Fibroblast of mammary gland (primary cell): ENCODE measurements at regions not wholly inside any gene's neighbourhood (a gene's known extent, or its start where the extent isn't known, plus 50 kb on each side); places are given as distances from the start of the nearest gene placed in this dataset.

Experiments used
- DNase-seq: peaks from one replicate; pipeline ENCODE4 v3.0.0-alpha.2; 2010; ENCODE audit warnings: low read depth
- H3K4me3 ChIP-seq: 2 replicates; pipeline ENCODE4 v1.5.1; 2011; ENCODE audit warnings: low read depth, mild to moderate bottlenecking, low read length, moderate library complexity; ENCODE audit not compliant: control insufficient read depth
- TF ChIP-seq, protein P1 (sequence below): conservative IDR thresholded peaks from 2 replicates; pipeline ENCODE4 v1.5.1; 2011; ENCODE audit warnings: low read depth, low read length, inconsistent platforms; ENCODE audit not compliant: control insufficient read depth, insufficient read depth

DNA sequence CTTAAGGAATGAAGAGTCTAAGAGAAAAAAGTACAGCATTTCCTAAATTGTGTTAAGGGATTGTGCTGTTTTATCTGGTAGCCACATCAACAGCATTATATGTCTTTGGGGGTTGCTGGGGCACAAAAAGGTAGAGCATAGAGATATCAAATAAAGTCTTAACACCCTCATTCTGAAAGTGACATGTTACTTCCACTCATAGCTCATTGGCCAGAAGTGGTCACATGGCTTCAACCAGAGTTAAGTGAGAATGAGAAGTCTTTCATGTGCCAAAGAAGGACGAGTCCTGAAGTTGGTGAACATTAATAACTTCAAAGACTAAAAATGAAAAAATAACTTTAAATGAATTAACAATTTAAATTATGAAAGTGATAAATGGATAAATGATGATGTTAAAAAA, 175.7 kb upstream of the ZEB2 start:
- no peak overlapping the region for H3K4me3 ChIP-seq
- TF ChIP-seq, protein P1, sequence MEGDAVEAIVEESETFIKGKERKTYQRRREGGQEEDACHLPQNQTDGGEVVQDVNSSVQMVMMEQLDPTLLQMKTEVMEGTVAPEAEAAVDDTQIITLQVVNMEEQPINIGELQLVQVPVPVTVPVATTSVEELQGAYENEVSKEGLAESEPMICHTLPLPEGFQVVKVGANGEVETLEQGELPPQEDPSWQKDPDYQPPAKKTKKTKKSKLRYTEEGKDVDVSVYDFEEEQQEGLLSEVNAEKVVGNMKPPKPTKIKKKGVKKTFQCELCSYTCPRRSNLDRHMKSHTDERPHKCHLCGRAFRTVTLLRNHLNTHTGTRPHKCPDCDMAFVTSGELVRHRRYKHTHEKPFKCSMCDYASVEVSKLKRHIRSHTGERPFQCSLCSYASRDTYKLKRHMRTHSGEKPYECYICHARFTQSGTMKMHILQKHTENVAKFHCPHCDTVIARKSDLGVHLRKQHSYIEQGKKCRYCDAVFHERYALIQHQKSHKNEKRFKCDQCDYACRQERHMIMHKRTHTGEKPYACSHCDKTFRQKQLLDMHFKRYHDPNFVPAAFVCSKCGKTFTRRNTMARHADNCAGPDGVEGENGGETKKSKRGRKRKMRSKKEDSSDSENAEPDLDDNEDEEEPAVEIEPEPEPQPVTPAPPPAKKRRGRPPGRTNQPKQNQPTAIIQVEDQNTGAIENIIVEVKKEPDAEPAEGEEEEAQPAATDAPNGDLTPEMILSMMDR: no peak
- no peak for DNase-seq

DNA sequence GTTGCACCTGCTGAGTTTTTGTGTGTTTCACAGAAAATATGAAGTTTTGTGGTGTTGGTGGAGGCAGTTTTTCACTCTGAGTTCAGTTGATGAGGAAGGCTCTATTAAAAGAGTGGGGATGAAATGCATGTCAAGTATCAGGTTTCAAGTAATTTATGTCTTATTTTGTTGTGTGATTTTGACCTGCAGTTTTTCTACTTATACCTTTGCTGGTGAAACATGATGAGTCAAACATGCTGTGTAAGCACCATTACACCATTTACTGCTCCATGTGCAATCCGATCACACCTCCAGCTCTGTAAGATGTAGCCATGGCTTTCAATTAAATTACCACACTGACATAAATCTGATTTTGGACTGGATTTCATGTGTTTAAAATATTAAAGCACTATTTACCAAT, 174.5 kb upstream of the ZEB2 start:
- DNase-seq: no peak
- TF ChIP-seq, protein P1: no peak
- no peak overlapping the region for H3K4me3 ChIP-seq

GRCh38 chr2:144693179-144693578, 173.3 kb upstream of the ZEB2 start:
- H3K4me3 ChIP-seq: no peak overlapping the region
- no peak for DNase-seq
- TF ChIP-seq, protein P1: no peak

DNA sequence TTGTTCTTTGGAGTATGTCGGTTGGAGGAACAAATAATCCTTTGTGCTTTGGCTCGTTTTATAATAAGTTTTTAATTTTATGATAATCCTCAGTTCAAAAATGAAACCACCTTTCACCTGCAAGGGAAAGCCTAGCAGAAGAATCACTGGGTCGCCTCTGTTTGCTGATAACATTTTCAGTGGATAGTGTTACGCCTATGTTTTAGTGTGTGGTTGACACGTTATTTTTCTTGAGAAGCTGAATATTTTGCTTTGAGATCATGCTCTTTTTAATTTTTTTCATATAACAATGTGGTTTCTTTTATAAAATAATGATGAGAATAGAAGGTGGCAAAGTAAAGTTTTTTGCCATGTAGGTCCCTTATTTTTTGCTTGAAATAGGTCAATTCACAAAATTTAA, 172.7 kb upstream of the ZEB2 start:
- H3K4me3 ChIP-seq: no peak overlapping the region
- TF ChIP-seq, protein P1: no peak
- DNase-seq: no peak

GRCh38 chr2:144690771-144691170, 170.9 kb upstream of the ZEB2 start:
- TF ChIP-seq, protein P1: no peak
- DNase-seq: no peak
- H3K4me3 ChIP-seq: no peak overlapping the region

DNA sequence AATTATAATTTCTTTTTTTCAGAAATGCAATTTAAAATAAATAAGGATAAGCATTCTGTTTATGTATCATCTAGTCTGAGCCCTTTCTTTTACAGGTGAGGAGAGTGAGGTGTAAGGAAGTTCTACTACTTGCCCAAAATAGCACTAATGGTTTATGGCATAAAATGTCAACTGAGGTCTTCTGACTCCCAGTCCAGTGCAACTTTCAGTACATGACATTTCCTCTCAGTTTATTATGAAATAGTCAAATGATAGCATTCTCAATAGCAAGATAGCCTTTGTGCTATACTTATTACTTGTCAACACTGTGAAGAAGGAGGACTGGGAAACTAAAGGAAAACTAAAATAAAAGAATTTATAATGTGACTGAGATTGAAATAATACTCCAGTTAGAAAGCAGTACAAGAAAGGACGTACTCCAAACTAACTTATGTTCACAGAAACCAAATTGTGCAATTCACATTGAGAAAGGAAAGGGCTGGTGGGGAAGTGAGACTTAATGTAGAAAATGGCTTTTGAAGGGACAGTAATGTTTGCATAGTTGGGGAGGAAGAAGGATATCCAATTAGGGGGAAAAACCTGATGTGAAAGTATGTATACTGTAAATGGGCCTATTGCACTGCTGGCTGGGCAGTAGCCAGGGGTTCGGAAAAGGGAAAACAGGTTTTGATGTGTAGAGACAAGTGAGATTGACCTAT, 166.7 kb upstream of the ZEB2 start:
- DNase-seq: no peak
- no peak overlapping the region for H3K4me3 ChIP-seq
- TF ChIP-seq, protein P1: no peak

GRCh38 chr2:144683966-144684365, 164.0 kb upstream of the ZEB2 start:
- TF ChIP-seq, protein P1: no peak
- H3K4me3 ChIP-seq: no peak overlapping the region
- DNase-seq: no peak
